Liver (tissue), 8 donors: ENCODE measurements at regions not wholly inside any gene's neighbourhood (a gene's known extent, or its start where the extent isn't known, plus 50 kb on each side); places are given as distances from the start of the nearest gene placed in this dataset.
"Not testable (repeated sequence)": the region's sequence is repeated elsewhere in the genome, so short reads cannot be mapped to it uniquely, and the experiment has no call there.

Source experiments
- DNase-seq: peaks from one replicate; pipeline ENCODE4 v3.0.0-alpha.2; 2017; ENCODE audit warnings: low spot score
- H3K27ac ChIP-seq, 2 donors: one replicate each; pipeline ENCODE4 v1.7.0; 2013; ENCODE audit warnings: inconsistent platforms in 2 of 2, low read length in 2 of 2, control low read depth in 1 of 2, low read depth in 1 of 2, mild to moderate bottlenecking in 1 of 2
- H3K27me3 ChIP-seq, 4 donors: one replicate each; pipeline versions ENCODE4 v1.6.1 to v1.7.0; 2013; ENCODE audit warnings: low read length in 3 of 4, inconsistent platforms in 1 of 4, mild to moderate bottlenecking in 1 of 4, moderate library complexity in 1 of 4; ENCODE audit not compliant: control insufficient read depth in 4 of 4, insufficient read depth in 4 of 4
- H3K36me3 ChIP-seq, 4 donors: one replicate each; pipeline versions ENCODE4 v1.6.1 to v1.7.0; 2013; ENCODE audit warnings: low read length in 3 of 4, mild to moderate bottlenecking in 3 of 4, low read depth in 1 of 4, moderate library complexity in 1 of 4; ENCODE audit not compliant: control insufficient read depth in 4 of 4, insufficient read depth in 3 of 4
- H3K4me1 ChIP-seq, 4 donors: one replicate each; pipeline versions ENCODE4 v1.6.1 to v1.7.0; 2013; ENCODE audit warnings: low read length in 3 of 4, mild to moderate bottlenecking in 3 of 4, moderate library complexity in 1 of 4; ENCODE audit not compliant: control insufficient read depth in 4 of 4, insufficient read depth in 4 of 4
- H3K4me3 ChIP-seq, 3 donors: one replicate each; pipeline versions ENCODE4 v1.6.1 to v1.7.0; 2013; ENCODE audit warnings: low read length in 3 of 3, control low read depth in 1 of 3, low read depth in 1 of 3, mild to moderate bottlenecking in 1 of 3
- H3K9ac ChIP-seq, 2 donors: one replicate each; pipeline ENCODE4 v1.7.0; 2013; ENCODE audit warnings: low read length in 2 of 2, mild to moderate bottlenecking in 2 of 2, moderate library complexity in 2 of 2, control low read depth in 1 of 2, low read depth in 1 of 2
- H3K9me3 ChIP-seq, 4 donors: one replicate each; pipeline versions ENCODE4 v1.6.1 to v1.7.0; 2013; ENCODE audit warnings: low read length in 3 of 4; ENCODE audit not compliant: control insufficient read depth in 4 of 4
- ATF3 ChIP-seq: IDR thresholded peaks from 2 replicates; pipeline ENCODE4 v1.6.1; 2016; ENCODE audit warnings: antibody characterized with exemption
- CTCF ChIP-seq: fragments of 150-350 bp; IDR thresholded peaks from 2 replicates; pipeline ENCODE4 v1.5.1; 2017; ENCODE audit warnings: improper control_type of control experiment, low read depth, low read length; ENCODE audit not compliant: missing input control
- EGR1 ChIP-seq, 2 donors: IDR thresholded peaks; 2 replicates each; pipeline ENCODE4 v1.6.1; 2016 to 2018; ENCODE audit warnings: antibody characterized with exemption in 2 of 2, low read depth in 2 of 2
- FOXA1 ChIP-seq: IDR thresholded peaks from 2 replicates; pipeline ENCODE4 v1.6.1; 2016; ENCODE audit warnings: antibody characterized with exemption
- FOXA2 ChIP-seq: IDR thresholded peaks from 2 replicates; pipeline ENCODE4 v1.6.1; 2016; ENCODE audit warnings: antibody characterized with exemption
- GABPA ChIP-seq, 2 donors: IDR thresholded peaks in 1 of 2; conservative IDR thresholded peaks in 1 of 2; 2 replicates each; pipeline ENCODE4 v1.6.1; 2016; ENCODE audit warnings: antibody characterized with exemption in 2 of 2, mild to moderate bottlenecking in 1 of 2, moderate library complexity in 1 of 2
- HNF4A ChIP-seq, 2 donors: conservative IDR thresholded peaks; 2 replicates each; pipeline ENCODE4 v1.6.1; 2016; ENCODE audit warnings: antibody characterized with exemption in 2 of 2, mild to moderate bottlenecking in 2 of 2
- HNF4G ChIP-seq: IDR thresholded peaks from 2 replicates; pipeline ENCODE4 v1.6.1; 2016; ENCODE audit warnings: antibody characterized with exemption
- JUND ChIP-seq, 2 donors: IDR thresholded peaks; 2 replicates each; pipeline ENCODE4 v1.6.1; 2016; ENCODE audit warnings: antibody characterized with exemption in 2 of 2
- NR2F2 ChIP-seq: IDR thresholded peaks from 2 replicates; pipeline ENCODE4 v1.6.1; 2016; ENCODE audit warnings: antibody characterized with exemption
- RAD21 ChIP-seq, 2 donors: IDR thresholded peaks; 2 replicates each; pipeline ENCODE4 v1.6.1; 2016; ENCODE audit warnings: antibody characterized with exemption in 2 of 2, mild to moderate bottlenecking in 2 of 2
- REST ChIP-seq: IDR thresholded peaks from 2 replicates; pipeline ENCODE4 v1.6.1; 2016; ENCODE audit warnings: antibody characterized with exemption, mild to moderate bottlenecking
- RXRA ChIP-seq, 2 donors: IDR thresholded peaks; 2 replicates each; pipeline ENCODE4 v1.6.1; 2017 to 2018; ENCODE audit warnings: antibody characterized with exemption in 2 of 2, mild to moderate bottlenecking in 1 of 2
- SP1 ChIP-seq: IDR thresholded peaks from 2 replicates; pipeline ENCODE4 v1.6.1; 2018; ENCODE audit warnings: antibody characterized with exemption, mild to moderate bottlenecking
- TAF1 ChIP-seq: conservative IDR thresholded peaks from 2 replicates; pipeline ENCODE4 v1.6.1; 2016; ENCODE audit warnings: antibody characterized with exemption, mild to moderate bottlenecking
- YY1 ChIP-seq: IDR thresholded peaks from 2 replicates; pipeline ENCODE4 v1.6.1; 2016; ENCODE audit warnings: antibody characterized with exemption, mild to moderate bottlenecking
- WGBS: extraction: QIAGEN DNeasy Blood & Tissue Kit; methylation state at CpG from one replicate; pipeline ENCODE4 v1.1.7; 2013; 5-methylcytosine and 5-hydroxymethylcytosine counted together
- TF ChIP-seq, protein P1 (sequence below): IDR thresholded peaks from 2 replicates; pipeline ENCODE4 v1.6.1; 2016; ENCODE audit warnings: antibody characterized with exemption
- TF ChIP-seq, protein P2 (sequence below): IDR thresholded peaks from 2 replicates; pipeline ENCODE4 v1.6.1; 2016; ENCODE audit warnings: antibody characterized with exemption
- donor health status: healthy.
- donor health status: healthy.
- donor health status: healthy.
- donor health status: healthy.
- donor health status: healthy.

- Histone ChIP-seq H3K27me3 (no peaks in the 10 kb centered on the region), H3K4me1 (no peaks in the 10 kb centered on the region), H3K9ac (no peak overlapping the region), H3K4me3 (no peak overlapping the region), H3K36me3 (no peaks in the 10 kb centered on the region), H3K27ac (no peak overlapping the region), H3K9me3 (no peaks in the 10 kb centered on the region)
- no peak for TF ChIP-seq GABPA (IDR thresholded peaks at IDR 0.05 in 1 of 2, conservative IDR thresholded peaks at IDR 0.05 in 1 of 2)
- no peak for TF ChIP-seq RXRA (IDR thresholded peaks at IDR 0.05)
- TF ChIP-seq, protein P1, sequence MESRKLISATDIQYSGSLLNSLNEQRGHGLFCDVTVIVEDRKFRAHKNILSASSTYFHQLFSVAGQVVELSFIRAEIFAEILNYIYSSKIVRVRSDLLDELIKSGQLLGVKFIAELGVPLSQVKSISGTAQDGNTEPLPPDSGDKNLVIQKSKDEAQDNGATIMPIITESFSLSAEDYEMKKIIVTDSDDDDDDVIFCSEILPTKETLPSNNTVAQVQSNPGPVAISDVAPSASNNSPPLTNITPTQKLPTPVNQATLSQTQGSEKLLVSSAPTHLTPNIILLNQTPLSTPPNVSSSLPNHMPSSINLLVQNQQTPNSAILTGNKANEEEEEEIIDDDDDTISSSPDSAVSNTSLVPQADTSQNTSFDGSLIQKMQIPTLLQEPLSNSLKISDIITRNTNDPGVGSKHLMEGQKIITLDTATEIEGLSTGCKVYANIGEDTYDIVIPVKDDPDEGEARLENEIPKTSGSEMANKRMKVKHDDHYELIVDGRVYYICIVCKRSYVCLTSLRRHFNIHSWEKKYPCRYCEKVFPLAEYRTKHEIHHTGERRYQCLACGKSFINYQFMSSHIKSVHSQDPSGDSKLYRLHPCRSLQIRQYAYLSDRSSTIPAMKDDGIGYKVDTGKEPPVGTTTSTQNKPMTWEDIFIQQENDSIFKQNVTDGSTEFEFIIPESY, result no peak
- no peak for TF ChIP-seq HNF4G
- no peak for TF ChIP-seq HNF4A (conservative IDR thresholded peaks at IDR 0.05)
- no peak for TF ChIP-seq YY1
- no peak for TF ChIP-seq JUND (IDR thresholded peaks at IDR 0.05)
- TF ChIP-seq SP1, result no peak
- no peak for DNase-seq
- 65% methylated on average over 11 of the region's 11 CpGs for WGBS
Measured at GRCh38 chr7:140275069-140275965, 98.5 kb upstream of the KDM7A start.

DNA sequence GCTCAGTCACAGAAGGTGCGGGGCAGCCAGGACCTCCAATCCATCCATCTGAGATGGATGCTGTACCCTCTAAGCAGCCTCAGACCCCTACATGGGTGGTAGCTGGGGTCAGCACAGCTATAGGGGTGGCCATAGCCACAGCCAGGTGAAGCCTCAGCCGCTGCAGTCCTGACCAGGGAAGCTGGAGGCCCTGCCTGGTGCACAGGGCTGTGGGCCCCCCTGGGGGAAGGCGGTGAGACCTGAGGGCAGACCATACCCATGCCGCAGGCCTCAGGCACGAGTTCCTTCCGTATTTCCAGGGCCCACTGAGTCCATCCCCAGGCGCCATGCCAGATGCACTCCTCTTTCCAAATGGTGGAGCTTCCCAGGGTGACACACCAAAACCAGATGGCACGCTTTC, 96.6 kb upstream of the KDM7A start:
- DNase-seq, result no peak
- whole genome bisulfite sequencing, result 96% methylated on average over 8 of the region's 8 CpGs
- H3K4me1 ChIP-seq, result peaks cover 0 to 2% (median 0%) of the 10 kb centered on the region in 4 donors
- no peaks in the 10 kb centered on the region for H3K9me3 ChIP-seq
- no peak overlapping the region for H3K9ac ChIP-seq
- no peak for TF ChIP-seq RAD21 (IDR thresholded peaks at IDR 0.05)
- TF ChIP-seq HNF4A (conservative IDR thresholded peaks at IDR 0.05), result no peak
- TF ChIP-seq GABPA (IDR thresholded peaks at IDR 0.05 in 1 of 2, conservative IDR thresholded peaks at IDR 0.05 in 1 of 2), result no peak
- no peak for TF ChIP-seq HNF4G
- no peak for TF ChIP-seq FOXA2
- TF ChIP-seq FOXA1, result no peak
- TF ChIP-seq NR2F2, result no peak
- TF ChIP-seq RXRA (IDR thresholded peaks at IDR 0.05), result no peak
- TF ChIP-seq JUND (IDR thresholded peaks at IDR 0.05), result no peak
- no peak for TF ChIP-seq CTCF
- TF ChIP-seq, protein P2, sequence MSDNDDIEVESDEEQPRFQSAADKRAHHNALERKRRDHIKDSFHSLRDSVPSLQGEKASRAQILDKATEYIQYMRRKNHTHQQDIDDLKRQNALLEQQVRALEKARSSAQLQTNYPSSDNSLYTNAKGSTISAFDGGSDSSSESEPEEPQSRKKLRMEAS, result no peak
- TF ChIP-seq, protein P1, result no peak
- TF ChIP-seq YY1, result no peak
- no peak for TF ChIP-seq REST
- no peak for TF ChIP-seq ATF3
- TF ChIP-seq TAF1, result no peak
- no peak for TF ChIP-seq EGR1 (IDR thresholded peaks at IDR 0.05; ENCODE audit: low read depth in 2 of 2)
- no peak for TF ChIP-seq SP1
- H3K36me3 ChIP-seq, result no peaks in the 10 kb centered on the region
- no peaks in the 10 kb centered on the region for H3K27me3 ChIP-seq
- H3K27ac ChIP-seq, result no peak overlapping the region
- no peak overlapping the region for H3K4me3 ChIP-seq

GRCh38 chr7:140271643-140271968, 94.8 kb upstream of the KDM7A start:
- H3K27me3 ChIP-seq, H3K9me3 ChIP-seq, H3K4me3 ChIP-seq, DNase-seq, H3K36me3 ChIP-seq, H3K9ac ChIP-seq, H3K4me1 ChIP-seq, H3K27ac ChIP-seq: not testable (repeated sequence)
- WGBS, result 98% methylated on average over 16 of the region's 16 CpGs
